Bone marrow (tissue), 2 donors: ENCODE measurements at regions not wholly inside any gene's neighbourhood (a gene's known extent, or its start where the extent isn't known, plus 50 kb on each side); places are given as distances from the start of the nearest gene placed in this dataset.
"Not testable (repeated sequence)": the region's sequence is repeated elsewhere in the genome, so short reads cannot be mapped to it uniquely, and the experiment has no call there.

ENCODE experiments used
- DNase-seq, 2 donors: peaks; one replicate each; lab custom pipeline; 2025; lab: John Stamatoyannopoulos, UW

DNA sequence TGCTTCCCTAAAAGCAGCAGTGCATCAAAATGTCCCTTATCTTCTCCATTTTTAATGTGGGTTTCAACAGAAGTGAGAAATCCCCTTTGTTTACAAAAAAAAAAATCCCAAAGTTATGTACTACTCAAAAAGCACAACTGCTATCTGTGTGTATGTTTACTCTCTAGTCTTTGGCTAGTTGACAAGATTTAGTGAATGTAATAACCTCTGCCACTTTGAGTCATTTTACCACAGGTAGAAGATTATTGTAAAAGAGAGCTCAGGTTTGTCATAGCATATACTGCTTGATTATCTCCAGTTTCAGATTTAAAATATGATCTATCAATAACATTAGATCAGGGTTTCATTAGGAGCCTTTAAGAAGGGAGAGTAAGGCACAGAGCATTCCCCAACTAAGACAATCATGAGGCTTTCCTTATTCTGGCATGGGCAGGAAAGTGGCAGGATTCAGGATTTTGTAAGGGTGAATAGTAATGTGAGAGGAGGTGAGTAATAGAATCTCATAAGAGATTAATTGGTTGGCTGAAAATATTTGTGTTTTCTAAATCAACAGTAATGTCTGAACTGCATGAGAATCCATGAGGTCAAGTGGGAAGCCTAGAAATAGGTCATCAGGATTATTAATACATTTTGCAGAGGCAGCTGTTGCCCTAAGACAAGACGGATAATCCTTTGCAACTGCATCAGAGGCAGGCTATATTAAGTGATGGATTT is 1780.3 kb upstream of the LRRTM1 start:
- no peak for DNase-seq

- DNase-seq, result no peak
Measured at GRCh38 chr2:82075875-82076274, 1771.3 kb upstream of the LRRTM1 start.

DNA sequence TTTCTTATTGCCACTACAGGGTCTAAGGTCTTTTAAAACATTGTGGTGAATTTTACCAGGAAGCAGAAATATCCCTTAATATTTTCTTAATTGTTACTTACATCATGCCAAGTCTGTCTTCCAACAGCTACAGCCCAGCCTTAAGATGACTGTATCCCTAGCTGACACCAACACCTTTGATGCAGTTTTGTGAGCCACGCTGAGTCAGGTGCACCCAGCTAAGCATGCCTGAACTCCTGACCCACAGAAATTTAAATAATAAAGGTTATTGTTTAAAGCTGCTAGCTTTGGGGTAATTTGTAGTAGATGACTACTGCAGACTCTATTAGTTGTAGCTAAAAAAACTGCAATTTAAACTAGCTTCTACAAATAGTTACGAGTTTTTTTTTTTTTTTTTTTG is 1757.9 kb upstream of the LRRTM1 start:
- DNase-seq, result no peak

GRCh38 chr2:82055846-82056245 is 1751.3 kb upstream of the LRRTM1 start:
- no peak for DNase-seq

DNA sequence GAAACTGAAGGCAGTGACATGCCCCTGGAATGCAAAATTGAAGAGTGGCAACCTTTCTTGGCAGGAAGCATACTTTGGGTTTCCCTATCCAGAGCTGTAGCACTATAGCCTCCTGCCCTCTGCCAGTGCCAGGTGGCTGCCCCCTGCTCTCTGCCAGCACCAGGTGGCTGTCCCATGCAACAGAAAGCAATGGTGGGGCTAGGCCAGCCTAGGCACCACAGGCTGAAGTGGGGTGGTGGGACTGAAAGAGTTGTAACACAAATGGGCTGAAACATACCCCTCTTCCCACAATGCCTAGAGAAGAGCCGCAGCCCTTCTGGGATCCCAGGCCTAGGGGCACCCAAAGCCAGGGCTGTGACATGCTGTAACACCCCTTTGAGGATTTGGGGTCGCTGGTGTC is 1739.3 kb upstream of the LRRTM1 start:
- DNase-seq, result no peak

- no peak for DNase-seq
Measured at GRCh38 chr2:82027921-82028615, 1723.5 kb upstream of the LRRTM1 start.

DNA sequence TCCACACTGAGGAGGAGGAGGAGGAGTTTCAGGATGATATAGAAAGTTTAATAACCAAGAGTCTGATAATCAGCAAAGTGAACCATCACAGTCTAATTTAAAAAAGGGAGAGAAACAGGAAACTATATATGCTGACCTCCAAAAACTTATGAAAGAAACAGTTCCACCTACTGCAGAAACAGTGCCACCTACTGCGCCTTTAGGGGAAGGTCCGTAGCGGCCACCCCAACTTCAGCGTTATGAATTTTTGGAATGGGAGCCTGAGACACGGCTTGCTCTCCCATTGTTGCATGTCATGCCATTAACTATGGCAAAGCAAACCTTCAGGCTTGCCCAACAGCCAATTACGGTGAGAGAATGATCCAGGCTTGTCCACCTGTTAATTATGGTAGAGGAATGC is 1719.2 kb upstream of the LRRTM1 start:
- no peak for DNase-seq

GRCh38 chr2:82013641-82014040 is 1709.1 kb upstream of the LRRTM1 start:
- no peak for DNase-seq

GRCh38 chr2:82007071-82007664 is 1702.6 kb upstream of the LRRTM1 start:
- DNase-seq, result no peak

DNA sequence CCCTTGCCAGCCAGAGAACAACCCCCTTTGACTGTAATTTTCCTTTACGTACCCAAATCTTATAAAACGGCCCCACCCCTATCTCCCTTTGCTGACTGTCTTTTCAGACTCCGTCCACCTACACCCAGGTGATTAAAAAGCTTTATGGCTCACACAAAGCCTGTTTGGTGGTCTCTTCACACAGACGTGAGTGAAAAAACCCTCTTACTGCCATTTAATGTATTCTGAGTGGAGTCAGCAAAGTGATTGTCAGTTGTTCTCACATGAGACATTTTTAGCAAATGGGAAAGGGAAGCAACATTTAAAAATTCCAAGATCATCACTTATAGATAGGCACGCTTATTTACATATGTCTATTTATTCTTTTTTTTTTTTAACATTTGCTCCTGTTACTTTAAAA is 1701.3 kb upstream of the LRRTM1 start:
- not testable (repeated sequence) for DNase-seq

- DNase-seq, result no peak
Measured at GRCh38 chr2:82001614-82002013, 1697.1 kb upstream of the LRRTM1 start.

GRCh38 chr2:82000606-82001005 is 1696.1 kb upstream of the LRRTM1 start:
- DNase-seq, result no peak

GRCh38 chr2:81996332-81996731 is 1691.8 kb upstream of the LRRTM1 start:
- no peak for DNase-seq

DNA sequence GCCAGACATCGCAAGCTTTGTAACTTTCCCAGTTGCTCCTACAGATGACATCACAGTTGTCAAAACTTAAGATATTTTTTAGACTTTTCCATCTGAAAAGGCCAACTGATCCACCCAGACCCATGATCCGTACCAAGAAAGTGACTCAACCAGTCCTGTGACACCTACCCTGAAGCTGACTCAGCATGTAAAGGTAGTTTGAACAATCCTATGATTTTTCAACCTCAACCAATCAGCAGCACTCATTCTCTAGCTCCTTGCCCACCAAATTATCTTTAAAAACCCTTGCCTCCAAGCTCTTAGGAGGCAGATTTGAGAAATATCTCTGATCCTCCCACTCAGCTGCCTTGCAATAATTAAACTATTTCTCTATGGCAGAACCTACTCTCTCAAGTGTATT is 1686.7 kb upstream of the LRRTM1 start:
- no peak for DNase-seq

- DNase-seq, result no peak
Measured at GRCh38 chr2:81987370-81987769, 1682.8 kb upstream of the LRRTM1 start.

DNA sequence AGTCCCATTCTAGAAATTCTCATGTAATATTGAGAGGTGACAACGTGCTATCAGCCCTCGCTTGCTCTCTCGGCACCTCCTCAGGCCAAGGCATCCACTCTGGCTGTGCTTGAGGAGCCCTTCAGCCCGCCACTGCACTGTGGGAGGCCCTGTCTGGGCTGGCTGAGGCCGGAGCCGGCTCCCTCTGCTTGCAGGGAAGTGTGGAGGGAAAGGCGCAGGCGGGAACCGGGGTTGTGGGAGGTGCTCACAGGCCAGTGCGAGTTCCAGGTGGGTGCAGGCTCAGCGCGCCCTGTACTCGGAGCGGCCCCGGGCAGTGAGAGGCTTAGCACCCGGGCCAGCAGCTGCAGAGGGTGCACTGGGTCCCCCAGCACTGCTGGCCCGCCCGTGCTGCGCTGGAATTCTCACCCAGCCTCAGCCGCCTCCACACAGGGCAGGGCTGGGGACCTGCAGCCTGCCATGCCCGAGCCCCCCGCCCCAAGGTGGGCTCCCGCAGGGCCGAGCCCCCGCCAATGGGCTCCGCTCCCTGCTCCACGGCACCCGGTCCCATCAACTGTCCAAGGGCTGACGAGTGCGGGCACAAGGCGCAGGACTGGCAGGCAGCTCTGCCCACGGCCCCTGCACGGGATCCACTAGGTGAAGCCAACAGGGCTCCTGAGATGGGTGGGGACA is 1680.6 kb upstream of the LRRTM1 start:
- no peak for DNase-seq

DNA sequence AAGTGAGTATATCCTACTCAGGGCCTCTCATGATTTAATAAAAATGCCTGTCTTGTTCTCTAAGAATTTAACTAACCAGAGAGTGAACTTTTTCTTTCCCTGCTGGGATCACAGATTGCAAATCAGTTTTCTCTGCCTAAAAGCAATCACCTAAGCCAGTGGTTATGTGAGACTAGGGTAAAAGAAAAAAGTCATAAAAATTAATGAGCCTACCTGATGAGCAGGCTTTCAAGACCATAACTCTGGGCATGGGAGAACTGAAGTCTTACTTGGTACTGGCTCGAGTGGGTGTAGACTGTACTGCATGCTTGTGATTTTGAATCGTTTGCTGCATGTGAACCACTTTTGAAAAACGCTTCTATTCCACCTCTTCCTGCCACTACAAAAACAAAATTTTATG is 1677.0 kb upstream of the LRRTM1 start:
- no peak for DNase-seq

DNA sequence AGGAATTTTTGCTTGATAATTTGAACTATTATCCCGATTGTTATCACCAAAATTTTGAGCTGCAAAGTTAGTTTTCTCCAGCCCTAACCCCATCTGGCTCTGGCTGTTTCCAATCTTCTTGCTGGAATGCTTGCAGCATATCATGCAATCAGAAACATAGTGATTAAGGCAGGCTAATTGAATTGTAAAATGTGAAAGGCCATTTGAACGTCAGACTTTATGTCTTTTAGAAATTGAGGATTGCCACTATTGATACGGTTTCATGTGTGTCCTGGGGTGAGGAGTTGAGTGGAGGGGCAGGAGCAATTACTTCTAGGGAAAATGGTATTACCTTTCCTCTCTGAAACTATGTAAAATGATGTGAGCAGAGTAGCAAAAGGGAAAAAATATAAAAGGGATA is 1674.5 kb upstream of the LRRTM1 start:
- no peak for DNase-seq

- DNase-seq, result no peak
Measured at GRCh38 chr2:81976998-81977397, 1672.4 kb upstream of the LRRTM1 start.

GRCh38 chr2:81974216-81974615 is 1669.7 kb upstream of the LRRTM1 start:
- DNase-seq, result no peak

DNA sequence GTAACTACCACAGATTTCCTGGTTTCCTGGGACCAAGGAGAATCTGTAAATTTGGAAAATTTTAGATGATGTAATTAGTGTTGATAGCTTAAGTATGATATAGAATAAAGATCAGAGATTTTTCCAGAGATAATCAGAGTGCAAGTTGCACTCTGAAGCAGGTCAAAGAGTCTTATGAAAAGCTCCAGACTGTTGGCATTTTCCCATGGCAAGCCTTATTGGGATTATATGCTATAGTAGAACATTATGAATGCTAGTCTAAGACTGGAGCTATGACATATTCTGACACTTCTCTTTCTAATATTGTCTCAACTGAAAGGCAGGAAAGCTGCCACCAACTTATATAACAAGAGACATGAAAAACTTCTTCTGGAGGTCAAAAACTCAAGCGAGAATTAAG is 1638.3 kb upstream of the LRRTM1 start:
- no peak for DNase-seq

DNA sequence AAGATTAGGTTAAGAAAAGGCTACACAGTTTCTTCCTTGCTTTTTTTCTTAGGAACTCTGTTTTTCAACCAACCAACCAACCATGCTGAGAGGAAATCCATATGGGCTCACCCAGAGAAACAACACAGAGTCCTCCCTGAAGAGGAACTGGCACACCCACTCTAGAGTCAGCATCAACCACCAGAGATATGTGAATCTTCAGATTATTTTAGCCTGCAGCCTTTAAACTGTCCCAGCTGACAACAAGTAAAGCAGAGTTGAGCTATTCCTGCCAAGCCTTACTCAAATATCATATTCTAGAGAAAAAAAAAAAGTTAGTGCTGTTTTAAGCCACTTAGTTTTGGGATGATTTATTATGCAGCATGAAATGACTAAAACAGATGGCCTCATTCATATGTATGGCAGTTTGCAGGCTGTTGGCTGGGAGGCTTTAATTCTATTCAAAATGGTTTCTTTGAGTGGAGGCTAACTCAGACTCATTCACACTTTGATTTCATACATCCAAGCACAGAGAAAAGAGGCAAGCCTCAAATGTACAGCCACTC is 1637.7 kb upstream of the LRRTM1 start:
- DNase-seq, result no peak
